ENCODE measurements at regions not wholly inside any gene's neighbourhood (a gene's known extent, or its start where the extent isn't known, plus 50 kb on each side); places are given as distances from the start of the nearest gene placed in this dataset.

- TF ChIP-seq CTCF (IDR thresholded peaks at IDR 0.05) (no peak), POLR2A (IDR thresholded peaks at IDR 0.05) (no peak), EP300 (IDR thresholded peaks at IDR 0.05) (no peak)
These were observed 247.7 kb upstream of the ARSJ start for GRCh38 chr4:114226968-114227760.

Measured in ovary (tissue), 3 donors.